Right atrium auricular region (tissue), 2 donors: ENCODE measurements at regions not wholly inside any gene's neighbourhood (a gene's known extent, or its start where the extent isn't known, plus 50 kb on each side); places are given as distances from the start of the nearest gene placed in this dataset.

ENCODE experiments used
- DNase-seq: peaks from one replicate; pipeline ENCODE4 v3.0.0-alpha.2; 2019; ENCODE audit warnings: low spot score
- H3K27ac ChIP-seq, 2 donors: fragments of 200-600 bp; sonication (generic); 1 replicate in 1 of 2; 2 replicates in 1 of 2; pipeline ENCODE4 v1.5.1; 2016 to 2019
- H3K27me3 ChIP-seq, 2 donors: fragments of 200-600 bp; sonication (generic); one replicate each; pipeline versions ENCODE4 v1.5.1 to v1.6.0; 2017 to 2019
- H3K36me3 ChIP-seq: fragments of 200-600 bp; sonication (generic); one replicate; pipeline ENCODE4 v1.5.1; 2016
- H3K4me1 ChIP-seq, 2 donors: fragments of 200-600 bp; sonication (generic); one replicate each; pipeline versions ENCODE4 v1.5.1 to v1.6.0; 2017 to 2019
- H3K4me3 ChIP-seq, 2 donors: fragments of 200-600 bp; sonication (generic); 1 replicate in 1 of 2; 2 replicates in 1 of 2; pipeline ENCODE4 v1.5.1; 2017 to 2019; ENCODE audit warnings: mild to moderate bottlenecking in 1 of 2, moderate library complexity in 1 of 2
- H3K9me3 ChIP-seq, 2 donors: fragments of 200-600 bp; sonication (generic); one replicate each; pipeline ENCODE4 v1.5.1; 2019
- TF ChIP-seq, protein P1 (sequence below), 2 donors: fragments of 200-600 bp; sonication (generic); IDR thresholded peaks; one replicate each; pipeline ENCODE4 v1.5.1; 2019; ENCODE audit warnings: antibody characterized with exemption in 2 of 2

DNA sequence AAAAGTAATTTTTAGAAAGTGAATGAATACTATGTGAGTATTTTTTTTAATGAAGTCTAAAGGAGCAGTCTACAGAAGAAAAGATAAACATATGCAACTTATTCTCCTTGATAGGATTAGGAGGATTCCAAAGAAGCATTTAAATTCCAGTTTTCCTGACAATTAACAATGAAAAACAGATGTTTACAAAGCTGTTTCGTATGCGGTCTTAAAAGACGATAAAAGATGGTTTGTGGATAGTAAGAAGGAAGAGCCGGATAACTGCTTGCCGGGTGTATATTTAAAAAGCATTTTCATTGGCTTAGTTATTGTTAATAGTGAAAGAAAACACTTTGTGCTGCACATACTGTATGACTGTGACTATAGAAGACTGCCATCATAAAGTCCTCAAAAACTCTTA lies 120.0 kb upstream of the C11orf58 start:
- Histone ChIP-seq H3K4me3 (no peak overlapping the region), H3K9me3 (no peaks in the 10 kb centered on the region), H3K4me1 (peaks cover 0 to 8% of the 10 kb centered on the region in 2 donors), H3K36me3 (no peaks in the 10 kb centered on the region), H3K27me3 (no peaks in the 10 kb centered on the region), H3K27ac (no peak overlapping the region)
- no peak for DNase-seq
- TF ChIP-seq, protein P1, sequence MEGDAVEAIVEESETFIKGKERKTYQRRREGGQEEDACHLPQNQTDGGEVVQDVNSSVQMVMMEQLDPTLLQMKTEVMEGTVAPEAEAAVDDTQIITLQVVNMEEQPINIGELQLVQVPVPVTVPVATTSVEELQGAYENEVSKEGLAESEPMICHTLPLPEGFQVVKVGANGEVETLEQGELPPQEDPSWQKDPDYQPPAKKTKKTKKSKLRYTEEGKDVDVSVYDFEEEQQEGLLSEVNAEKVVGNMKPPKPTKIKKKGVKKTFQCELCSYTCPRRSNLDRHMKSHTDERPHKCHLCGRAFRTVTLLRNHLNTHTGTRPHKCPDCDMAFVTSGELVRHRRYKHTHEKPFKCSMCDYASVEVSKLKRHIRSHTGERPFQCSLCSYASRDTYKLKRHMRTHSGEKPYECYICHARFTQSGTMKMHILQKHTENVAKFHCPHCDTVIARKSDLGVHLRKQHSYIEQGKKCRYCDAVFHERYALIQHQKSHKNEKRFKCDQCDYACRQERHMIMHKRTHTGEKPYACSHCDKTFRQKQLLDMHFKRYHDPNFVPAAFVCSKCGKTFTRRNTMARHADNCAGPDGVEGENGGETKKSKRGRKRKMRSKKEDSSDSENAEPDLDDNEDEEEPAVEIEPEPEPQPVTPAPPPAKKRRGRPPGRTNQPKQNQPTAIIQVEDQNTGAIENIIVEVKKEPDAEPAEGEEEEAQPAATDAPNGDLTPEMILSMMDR (IDR thresholded peaks at IDR 0.05) = no peak

DNA sequence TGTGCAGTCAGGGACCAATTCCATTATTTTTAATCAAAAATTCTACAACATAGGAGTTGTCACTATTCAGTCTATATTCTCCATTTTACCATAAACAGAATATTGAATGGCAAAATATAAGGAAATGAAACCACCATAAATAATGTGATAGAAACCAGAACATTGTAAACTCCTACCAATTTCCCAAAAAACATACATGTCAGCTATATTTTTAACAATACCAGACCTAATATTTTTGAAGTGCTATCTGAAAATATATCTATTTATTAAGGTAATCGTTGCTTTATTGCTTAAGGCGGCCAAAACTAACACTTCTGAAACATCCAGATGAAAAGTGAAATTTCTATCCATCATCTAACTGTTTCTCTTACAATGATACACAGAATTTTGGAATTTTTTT lies 123.0 kb upstream of the C11orf58 start:
- H3K36me3 ChIP-seq = no peaks in the 10 kb centered on the region
- no peak overlapping the region for H3K27ac ChIP-seq
- no peak overlapping the region for H3K4me3 ChIP-seq
- H3K27me3 ChIP-seq = no peaks in the 10 kb centered on the region
- no peak for DNase-seq
- H3K9me3 ChIP-seq = no peaks in the 10 kb centered on the region
- peaks cover 0 to 15% of the 10 kb centered on the region in 2 donors for H3K4me1 ChIP-seq
- TF ChIP-seq, protein P1 (IDR thresholded peaks at IDR 0.05) = no peak

DNA sequence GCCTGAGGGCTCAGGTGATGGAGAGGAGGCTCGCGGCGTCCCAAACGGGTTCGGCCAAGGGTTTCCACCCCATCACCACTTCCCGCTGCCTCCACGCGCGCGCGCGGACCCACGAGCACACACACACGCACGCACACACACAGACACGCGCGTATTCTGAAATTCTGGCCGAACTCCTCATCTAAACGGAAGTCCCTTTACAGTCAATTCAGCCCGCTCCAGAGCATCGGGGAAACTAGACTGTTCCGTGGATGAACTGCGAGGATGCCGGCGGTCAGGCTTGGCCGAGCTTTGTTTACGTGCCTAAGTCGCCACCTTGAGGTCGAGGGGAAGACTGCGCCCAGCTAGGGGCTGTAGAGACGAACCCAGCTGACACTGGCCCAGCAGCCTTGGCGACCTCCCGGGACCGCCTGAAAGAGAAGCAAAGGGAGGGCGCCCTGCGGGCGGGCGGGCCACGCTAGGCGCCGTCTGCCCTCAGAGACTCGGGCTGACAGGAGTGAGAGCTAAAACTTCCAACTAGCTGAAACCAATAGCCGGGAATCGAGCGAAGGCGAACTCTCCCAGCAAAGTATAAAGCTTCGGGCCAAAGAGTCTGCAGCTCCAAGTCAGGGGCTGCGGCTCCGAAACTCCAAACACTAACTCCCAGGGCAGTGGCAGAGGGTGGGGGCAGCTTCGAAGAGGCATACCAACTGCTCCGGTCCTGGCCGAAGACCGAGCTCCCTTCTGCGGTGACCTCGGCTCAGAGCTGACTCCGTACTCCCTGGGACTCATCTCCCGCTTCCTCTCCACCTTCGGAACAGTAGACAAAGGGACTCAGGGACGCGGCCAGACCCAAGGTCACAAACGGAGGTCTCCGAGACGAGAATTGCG lies 124.7 kb upstream of the C11orf58 start:
- peaks cover 0 to 15% of the 10 kb centered on the region in 2 donors for H3K4me1 ChIP-seq
- TF ChIP-seq, protein P1 (IDR thresholded peaks at IDR 0.05) = peak; percentile 76 to 96
- no peaks in the 10 kb centered on the region for H3K9me3 ChIP-seq
- no peaks in the 10 kb centered on the region for H3K27me3 ChIP-seq
- peak; percentile 94 for DNase-seq
- H3K4me3 ChIP-seq = peak overlapping the region; percentile 45 to 63
- peak overlapping the region; percentile 82 for H3K27ac ChIP-seq
- H3K36me3 ChIP-seq = no peaks in the 10 kb centered on the region

DNA sequence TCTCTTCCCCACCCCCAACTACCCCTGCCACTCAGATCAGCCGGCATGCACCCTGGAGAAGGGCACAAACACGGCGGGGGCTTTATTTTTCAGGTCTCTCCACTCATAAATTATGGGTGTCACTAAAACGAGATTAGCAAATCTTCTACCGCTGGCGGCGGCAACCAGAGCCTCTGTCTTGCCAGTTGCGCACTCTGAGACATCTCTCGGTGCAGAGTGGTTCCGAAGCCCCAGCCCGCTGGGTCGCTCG lies 125.3 kb upstream of the C11orf58 start:
- H3K4me3 ChIP-seq = peak overlapping the region; percentile 45 to 63
- peaks cover 0 to 19% of the 10 kb centered on the region in 2 donors for H3K4me1 ChIP-seq
- H3K27ac ChIP-seq = peak overlapping the region; percentile 82
- TF ChIP-seq, protein P1 (IDR thresholded peaks at IDR 0.05) = no peak
- H3K9me3 ChIP-seq = no peaks in the 10 kb centered on the region
- no peaks in the 10 kb centered on the region for H3K27me3 ChIP-seq
- DNase-seq = no peak
- no peaks in the 10 kb centered on the region for H3K36me3 ChIP-seq

DNA sequence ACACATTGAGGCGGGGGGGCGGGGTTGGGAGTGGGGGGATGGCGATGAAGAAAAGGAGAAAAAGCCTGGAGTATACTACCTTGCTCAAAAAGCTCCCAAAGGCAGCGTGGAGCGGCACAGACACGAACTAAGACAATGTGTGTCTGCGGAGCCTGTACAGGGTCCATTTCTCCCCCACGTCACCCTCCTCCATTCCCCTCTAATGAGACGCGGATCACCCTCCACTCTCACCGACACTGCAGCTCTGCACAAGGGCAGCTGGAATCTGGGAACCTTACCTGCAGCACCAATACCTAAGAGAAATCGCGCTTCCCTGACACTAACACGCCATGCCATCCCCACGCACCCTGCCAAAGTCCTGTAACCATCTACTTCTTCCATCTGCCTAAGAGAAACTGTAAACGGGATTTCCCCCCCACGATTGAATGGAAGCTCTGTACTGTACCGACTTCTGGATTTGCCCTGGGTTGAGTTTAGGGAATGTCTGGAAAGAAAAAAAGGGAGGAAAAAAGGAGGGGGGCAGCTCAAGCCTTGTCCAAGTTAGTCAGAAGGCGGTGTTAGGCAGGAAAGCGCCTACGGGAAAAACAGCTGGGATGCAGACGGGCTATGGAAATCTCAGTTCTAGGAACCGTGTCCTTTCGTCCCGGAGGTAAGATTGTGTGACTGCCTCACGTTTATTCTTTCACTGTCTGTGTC lies 125.7 kb upstream of the C11orf58 start:
- Histone ChIP-seq H3K27me3 (no peaks in the 10 kb centered on the region), H3K4me3 (peak overlapping the region; percentile 45 to 63), H3K4me1 (peaks cover 0 to 21% of the 10 kb centered on the region in 2 donors), H3K27ac (peak overlapping the region; percentile 82), H3K36me3 (no peaks in the 10 kb centered on the region), H3K9me3 (no peaks in the 10 kb centered on the region)
- DNase-seq = no peak
- TF ChIP-seq, protein P1 (IDR thresholded peaks at IDR 0.05) = no peak
